Liver (tissue), 8 donors: ENCODE measurements at regions not wholly inside any gene's neighbourhood (a gene's known extent, or its start where the extent isn't known, plus 50 kb on each side); places are given as distances from the start of the nearest gene placed in this dataset.

Experiments
- DNase-seq: peaks from one replicate; pipeline ENCODE4 v3.0.0-alpha.2; 2017; ENCODE audit warnings: low spot score
- H3K27ac ChIP-seq, 2 donors: one replicate each; pipeline ENCODE4 v1.7.0; 2013; ENCODE audit warnings: inconsistent platforms in 2 of 2, low read length in 2 of 2, control low read depth in 1 of 2, low read depth in 1 of 2, mild to moderate bottlenecking in 1 of 2
- H3K27me3 ChIP-seq, 4 donors: one replicate each; pipeline versions ENCODE4 v1.6.1 to v1.7.0; 2013; ENCODE audit warnings: low read length in 3 of 4, inconsistent platforms in 1 of 4, mild to moderate bottlenecking in 1 of 4, moderate library complexity in 1 of 4; ENCODE audit not compliant: control insufficient read depth in 4 of 4, insufficient read depth in 4 of 4
- H3K36me3 ChIP-seq, 4 donors: one replicate each; pipeline versions ENCODE4 v1.6.1 to v1.7.0; 2013; ENCODE audit warnings: low read length in 3 of 4, mild to moderate bottlenecking in 3 of 4, low read depth in 1 of 4, moderate library complexity in 1 of 4; ENCODE audit not compliant: control insufficient read depth in 4 of 4, insufficient read depth in 3 of 4
- H3K4me1 ChIP-seq, 4 donors: one replicate each; pipeline versions ENCODE4 v1.6.1 to v1.7.0; 2013; ENCODE audit warnings: low read length in 3 of 4, mild to moderate bottlenecking in 3 of 4, moderate library complexity in 1 of 4; ENCODE audit not compliant: control insufficient read depth in 4 of 4, insufficient read depth in 4 of 4
- H3K4me3 ChIP-seq, 3 donors: one replicate each; pipeline versions ENCODE4 v1.6.1 to v1.7.0; 2013; ENCODE audit warnings: low read length in 3 of 3, control low read depth in 1 of 3, low read depth in 1 of 3, mild to moderate bottlenecking in 1 of 3
- H3K9ac ChIP-seq, 2 donors: one replicate each; pipeline ENCODE4 v1.7.0; 2013; ENCODE audit warnings: low read length in 2 of 2, mild to moderate bottlenecking in 2 of 2, moderate library complexity in 2 of 2, control low read depth in 1 of 2, low read depth in 1 of 2
- H3K9me3 ChIP-seq, 4 donors: one replicate each; pipeline versions ENCODE4 v1.6.1 to v1.7.0; 2013; ENCODE audit warnings: low read length in 3 of 4; ENCODE audit not compliant: control insufficient read depth in 4 of 4
- ATF3 ChIP-seq: IDR thresholded peaks from 2 replicates; pipeline ENCODE4 v1.6.1; 2016; ENCODE audit warnings: antibody characterized with exemption
- CTCF ChIP-seq: fragments of 150-350 bp; IDR thresholded peaks from 2 replicates; pipeline ENCODE4 v1.5.1; 2017; ENCODE audit warnings: improper control_type of control experiment, low read depth, low read length; ENCODE audit not compliant: missing input control
- EGR1 ChIP-seq, 2 donors: IDR thresholded peaks; 2 replicates each; pipeline ENCODE4 v1.6.1; 2016 to 2018; ENCODE audit warnings: antibody characterized with exemption in 2 of 2, low read depth in 2 of 2
- FOXA1 ChIP-seq: IDR thresholded peaks from 2 replicates; pipeline ENCODE4 v1.6.1; 2016; ENCODE audit warnings: antibody characterized with exemption
- FOXA2 ChIP-seq: IDR thresholded peaks from 2 replicates; pipeline ENCODE4 v1.6.1; 2016; ENCODE audit warnings: antibody characterized with exemption
- GABPA ChIP-seq, 2 donors: IDR thresholded peaks in 1 of 2; conservative IDR thresholded peaks in 1 of 2; 2 replicates each; pipeline ENCODE4 v1.6.1; 2016; ENCODE audit warnings: antibody characterized with exemption in 2 of 2, mild to moderate bottlenecking in 1 of 2, moderate library complexity in 1 of 2
- HNF4A ChIP-seq, 2 donors: conservative IDR thresholded peaks; 2 replicates each; pipeline ENCODE4 v1.6.1; 2016; ENCODE audit warnings: antibody characterized with exemption in 2 of 2, mild to moderate bottlenecking in 2 of 2
- HNF4G ChIP-seq: IDR thresholded peaks from 2 replicates; pipeline ENCODE4 v1.6.1; 2016; ENCODE audit warnings: antibody characterized with exemption
- JUND ChIP-seq, 2 donors: IDR thresholded peaks; 2 replicates each; pipeline ENCODE4 v1.6.1; 2016; ENCODE audit warnings: antibody characterized with exemption in 2 of 2
- MAX ChIP-seq: IDR thresholded peaks from 2 replicates; pipeline ENCODE4 v1.6.1; 2016; ENCODE audit warnings: antibody characterized with exemption
- NR2F2 ChIP-seq: IDR thresholded peaks from 2 replicates; pipeline ENCODE4 v1.6.1; 2016; ENCODE audit warnings: antibody characterized with exemption
- RAD21 ChIP-seq, 2 donors: IDR thresholded peaks; 2 replicates each; pipeline ENCODE4 v1.6.1; 2016; ENCODE audit warnings: antibody characterized with exemption in 2 of 2, mild to moderate bottlenecking in 2 of 2
- REST ChIP-seq: IDR thresholded peaks from 2 replicates; pipeline ENCODE4 v1.6.1; 2016; ENCODE audit warnings: antibody characterized with exemption, mild to moderate bottlenecking
- RXRA ChIP-seq, 2 donors: IDR thresholded peaks; 2 replicates each; pipeline ENCODE4 v1.6.1; 2017 to 2018; ENCODE audit warnings: antibody characterized with exemption in 2 of 2, mild to moderate bottlenecking in 1 of 2
- SP1 ChIP-seq: IDR thresholded peaks from 2 replicates; pipeline ENCODE4 v1.6.1; 2018; ENCODE audit warnings: antibody characterized with exemption, mild to moderate bottlenecking
- TAF1 ChIP-seq: conservative IDR thresholded peaks from 2 replicates; pipeline ENCODE4 v1.6.1; 2016; ENCODE audit warnings: antibody characterized with exemption, mild to moderate bottlenecking
- YY1 ChIP-seq: IDR thresholded peaks from 2 replicates; pipeline ENCODE4 v1.6.1; 2016; ENCODE audit warnings: antibody characterized with exemption, mild to moderate bottlenecking
- ZBTB33 ChIP-seq: IDR thresholded peaks from 2 replicates; pipeline ENCODE4 v1.6.1; 2016; ENCODE audit warnings: antibody characterized with exemption
- WGBS: extraction: QIAGEN DNeasy Blood & Tissue Kit; methylation state at CpG from one replicate; pipeline ENCODE4 v1.1.7; 2013; 5-methylcytosine and 5-hydroxymethylcytosine counted together
- donor health status: healthy.
- donor health status: healthy.
- donor health status: healthy.
- donor health status: healthy.
- donor health status: healthy.

GRCh38 chr2:56464066-56464465 is 280.3 kb downstream of the CCDC85A start:
- WGBS = 98% methylated on average over 3 of the region's 3 CpGs
- TF ChIP-seq NR2F2 (no peak), RAD21 (IDR thresholded peaks at IDR 0.05) (no peak)
- peaks cover 0 to 11% (median 1%) of the 10 kb centered on the region in 4 donors for H3K4me1 ChIP-seq
- no peak for DNase-seq
- no peaks in the 10 kb centered on the region for H3K27me3 ChIP-seq
- H3K36me3 ChIP-seq = no peaks in the 10 kb centered on the region
- no peak overlapping the region for H3K4me3 ChIP-seq
- H3K9me3 ChIP-seq = no peaks in the 10 kb centered on the region
- no peak overlapping the region for H3K9ac ChIP-seq
- H3K27ac ChIP-seq = no peak overlapping the region

GRCh38 chr2:56464613-56465012 is 280.8 kb downstream of the CCDC85A start:
- Histone ChIP-seq H3K36me3 (no peaks in the 10 kb centered on the region), H3K4me1 (peaks cover 0 to 11% (median 1%) of the 10 kb centered on the region in 4 donors), H3K9ac (no peak overlapping the region), H3K27me3 (no peaks in the 10 kb centered on the region), H3K9me3 (no peaks in the 10 kb centered on the region), H3K27ac (no peak overlapping the region), H3K4me3 (no peak overlapping the region)
- no peak for TF ChIP-seq RXRA (IDR thresholded peaks at IDR 0.05)
- TF ChIP-seq NR2F2 = no peak
- TF ChIP-seq EGR1 (IDR thresholded peaks at IDR 0.05; ENCODE audit: low read depth in 2 of 2) = no peak
- no peak for TF ChIP-seq MAX
- no peak for TF ChIP-seq GABPA (IDR thresholded peaks at IDR 0.05 in 1 of 2, conservative IDR thresholded peaks at IDR 0.05 in 1 of 2)
- TF ChIP-seq REST = no peak
- no peak for TF ChIP-seq FOXA2
- no peak for TF ChIP-seq HNF4A (conservative IDR thresholded peaks at IDR 0.05)
- no peak for TF ChIP-seq HNF4G
- TF ChIP-seq YY1 = no peak
- TF ChIP-seq FOXA1 = no peak
- TF ChIP-seq CTCF = no peak
- no peak for TF ChIP-seq SP1
- TF ChIP-seq ZBTB33 = no peak
- TF ChIP-seq ATF3 = no peak
- TF ChIP-seq JUND (IDR thresholded peaks at IDR 0.05) = no peak
- TF ChIP-seq TAF1 = no peak
- no peak for TF ChIP-seq RAD21 (IDR thresholded peaks at IDR 0.05)
- WGBS = 89% methylated on average over 2 of the region's 2 CpGs
- no peak for DNase-seq
